ENCODE measurements at regions not wholly inside any gene's neighbourhood (a gene's known extent, or its start where the extent isn't known, plus 50 kb on each side); places are given as distances from the start of the nearest gene placed in this dataset.
A peak's percentile ranks its signal among the peaks of the same experiment; 100 is the strongest.
"Not testable (repeated sequence)": the region's sequence is repeated elsewhere in the genome, so short reads cannot be mapped to it uniquely, and the experiment has no call there.

GRCh38 chr5:79924936-79925893 is 65.8 kb downstream of the MTX3 start:
- H3K4me3 ChIP-seq (replicated peaks; ENCODE audit: low read depth, low read length): no peak overlapping the region
- DNase-seq (ENCODE audit: low read depth): peak; percentile 20
- TF ChIP-seq CTCF (IDR thresholded peaks at IDR 0.05; ENCODE audit: low read length, missing control alignments): peak; percentile 35

GRCh38 chr5:79923431-79923830 is 67.6 kb downstream of the MTX3 start:
- no peak for TF ChIP-seq CTCF (IDR thresholded peaks at IDR 0.05; ENCODE audit: low read length, missing control alignments)
- no peak overlapping the region for H3K4me3 ChIP-seq (replicated peaks; ENCODE audit: low read depth, low read length)
- DNase-seq (ENCODE audit: low read depth): no peak

GRCh38 chr5:79922626-79923025 is 68.4 kb downstream of the MTX3 start:
- DNase-seq (ENCODE audit: low read depth): no peak
- no peak for TF ChIP-seq CTCF (IDR thresholded peaks at IDR 0.05; ENCODE audit: low read length, missing control alignments)
- no peak overlapping the region for H3K4me3 ChIP-seq (replicated peaks; ENCODE audit: low read depth, low read length)

GRCh38 chr5:79907452-79907851 is 83.6 kb downstream of the MTX3 start:
- DNase-seq (ENCODE audit: low read depth); H3K4me3 ChIP-seq (replicated peaks; ENCODE audit: low read depth, low read length): not testable (repeated sequence)

GRCh38 chr5:79902571-79902970 is 88.5 kb downstream of the MTX3 start:
- DNase-seq (ENCODE audit: low read depth): not testable (repeated sequence)

GRCh38 chr5:79901631-79902030 is 89.4 kb downstream of the MTX3 start:
- no peak for DNase-seq (ENCODE audit: low read depth)
- H3K4me3 ChIP-seq (replicated peaks; ENCODE audit: low read depth, low read length): no peak overlapping the region
- TF ChIP-seq CTCF (IDR thresholded peaks at IDR 0.05; ENCODE audit: low read length, missing control alignments): no peak

More at GRCh38 chr5:79902571-79902970, 88.5 kb downstream of the MTX3 start:
- H3K4me3 ChIP-seq (replicated peaks; ENCODE audit: low read depth, low read length): not testable (repeated sequence)

- no peak overlapping the region for H3K4me3 ChIP-seq (replicated peaks; ENCODE audit: low read depth, low read length)
- peak; percentile 8 for DNase-seq (ENCODE audit: low read depth)
- TF ChIP-seq CTCF (IDR thresholded peaks at IDR 0.05; ENCODE audit: low read length, missing control alignments): no peak
Measured at GRCh38 chr5:79898611-79899010, 92.5 kb downstream of the MTX3 start.

- no peak for DNase-seq (ENCODE audit: low read depth)
- no peak overlapping the region for H3K4me3 ChIP-seq (replicated peaks; ENCODE audit: low read depth, low read length)
- TF ChIP-seq CTCF (IDR thresholded peaks at IDR 0.05; ENCODE audit: low read length, missing control alignments): no peak
Measured at GRCh38 chr5:79893976-79894375, 97.1 kb downstream of the MTX3 start.

Data from fibroblast of pulmonary artery (primary cell).